HL-60/S4 treated with phorbol 12-myristate 13-acetate at 8.2 ng/mL for 4 days and 3 days (cell line): ENCODE measurements at regions not wholly inside any gene's neighbourhood (a gene's known extent, or its start where the extent isn't known, plus 50 kb on each side); places are given as distances from the start of the nearest gene placed in this dataset.

Experiments used
- in situ Hi-C: fragments of 300-500 bp; cut with MboI; formaldehyde crosslinking; loops from 2 replicates; pipeline ENCODE4 v1.15.0; 2022; ENCODE audit warnings: low sequenced_read_pairs

- in situ Hi-C loops, result no loop called here
Observed at GRCh38 chr2:105625632-105626031, 119.1 kb upstream of the NCK2 start.

GRCh38 chr2:105621038-105621437, 123.7 kb upstream of the NCK2 start:
- in situ Hi-C loops, result no loop called here

GRCh38 chr2:105618351-105618659, 126.4 kb upstream of the NCK2 start:
- in situ Hi-C loops, result no loop called here

- in situ Hi-C loops, result no loop called here
Observed at GRCh38 chr2:105617631-105618350, 126.9 kb upstream of the NCK2 start.

- in situ Hi-C loops, result no loop called here
Observed at GRCh38 chr2:105615305-105615704, 129.4 kb upstream of the NCK2 start.

- in situ Hi-C loops, result no loop called here
Observed at GRCh38 chr2:105611811-105612424, 132.8 kb upstream of the NCK2 start.

GRCh38 chr2:105611333-105611637, 133.4 kb upstream of the NCK2 start:
- in situ Hi-C loops, result no loop called here

GRCh38 chr2:105610576-105611332, 134.0 kb upstream of the NCK2 start:
- in situ Hi-C loops, result no loop called here

- in situ Hi-C loops, result no loop called here
Observed at GRCh38 chr2:105609746-105610402, 134.8 kb upstream of the NCK2 start.

GRCh38 chr2:105607920-105608504, 136.7 kb upstream of the NCK2 start:
- in situ Hi-C loops, result no loop called here

GRCh38 chr2:105606081-105606480, 138.6 kb upstream of the NCK2 start:
- in situ Hi-C loops, result no loop called here

GRCh38 chr2:105604938-105605337, 139.8 kb upstream of the NCK2 start:
- in situ Hi-C loops, result no loop called here

GRCh38 chr2:105600949-105601794, 143.5 kb upstream of the NCK2 start:
- in situ Hi-C loops, result no loop called here

- in situ Hi-C loops, result no loop called here
Observed at GRCh38 chr2:105600602-105600948, 144.1 kb upstream of the NCK2 start.

- in situ Hi-C loops, result no loop called here
Observed at GRCh38 chr2:105600037-105600442, 144.7 kb upstream of the NCK2 start.

GRCh38 chr2:105598829-105599698, 145.6 kb upstream of the NCK2 start:
- in situ Hi-C loops, result loop anchor here (25.0 kb wide), 1 partner anchor 288 kb away; no protein-coding TSS in a partner anchor

GRCh38 chr2:105597806-105598803, 146.6 kb upstream of the NCK2 start:
- in situ Hi-C loops, result loop anchor here (25.0 kb wide), 1 partner anchor 289 kb away; no protein-coding TSS in a partner anchor
